ENCODE measurements at regions not wholly inside any gene's neighbourhood (a gene's known extent, or its start where the extent isn't known, plus 50 kb on each side); places are given as distances from the start of the nearest gene placed in this dataset.
A peak's percentile ranks its signal among the peaks of the same experiment; 100 is the strongest.

- no peak for DNase-seq (ENCODE audit: low spot score)
These were observed 566.4 kb downstream of the ZEB2 start for GRCh38 chr2:143953451-143954030.

GRCh38 chr2:143952536-143952935 lies 567.4 kb downstream of the ZEB2 start:
- DNase-seq (ENCODE audit: low spot score): no peak

DNA sequence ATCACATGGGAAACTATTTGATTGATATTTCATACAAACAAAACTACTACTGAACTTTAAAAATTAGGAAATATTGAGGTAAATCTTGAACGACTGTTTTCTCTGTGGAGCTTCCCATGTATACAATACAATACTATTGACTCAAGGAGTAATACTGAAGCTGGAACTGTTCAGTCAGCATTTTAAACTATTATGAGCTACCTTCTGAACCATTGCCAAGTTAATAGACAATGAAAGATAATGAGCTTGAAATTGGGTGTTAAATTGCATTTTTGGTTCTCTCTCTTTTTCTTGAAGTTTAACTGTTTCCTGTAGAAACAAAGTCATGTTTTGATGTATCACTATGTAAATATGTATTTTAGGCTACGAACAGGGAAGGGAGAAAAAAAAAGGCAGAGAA lies 569.2 kb downstream of the ZEB2 start:
- DNase-seq (ENCODE audit: low spot score): no peak

- DNase-seq (ENCODE audit: low spot score): peak; percentile 9
These were observed 570.6 kb downstream of the ZEB2 start for GRCh38 chr2:143949121-143949848.

DNA sequence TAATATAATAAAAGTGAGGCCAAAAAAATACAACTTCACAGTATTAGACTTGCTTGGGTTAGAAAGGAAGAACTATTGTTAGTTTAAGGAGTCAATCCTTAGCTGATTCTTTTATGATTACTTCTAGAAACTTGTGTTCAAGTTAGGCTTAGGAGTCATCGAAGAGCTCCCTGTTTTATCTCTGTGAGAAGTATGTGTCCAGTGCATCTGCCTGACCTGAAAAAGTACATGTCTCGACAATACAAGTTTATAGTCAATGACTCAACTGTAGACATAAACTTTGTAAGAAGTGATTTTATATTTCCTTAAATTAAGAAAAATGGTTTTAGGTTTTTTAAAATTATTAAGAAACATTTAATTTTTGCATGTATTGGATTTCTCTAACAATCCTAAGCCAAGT lies 571.2 kb downstream of the ZEB2 start:
- no peak for DNase-seq (ENCODE audit: low spot score)

- DNase-seq (ENCODE audit: low spot score): peak; percentile 44
These were observed 573.2 kb downstream of the ZEB2 start for GRCh38 chr2:143946436-143947391.

GRCh38 chr2:143942486-143942885 lies 577.4 kb downstream of the ZEB2 start:
- DNase-seq (ENCODE audit: low spot score): no peak

- no peak for DNase-seq (ENCODE audit: low spot score)
These were observed 579.2 kb downstream of the ZEB2 start for GRCh38 chr2:143940720-143941119.

- DNase-seq (ENCODE audit: low spot score): peak; percentile 52
These were observed 580.1 kb downstream of the ZEB2 start for GRCh38 chr2:143939626-143940330.

- no peak for DNase-seq (ENCODE audit: low spot score)
These were observed 582.1 kb downstream of the ZEB2 start for GRCh38 chr2:143937723-143938350.

DNA sequence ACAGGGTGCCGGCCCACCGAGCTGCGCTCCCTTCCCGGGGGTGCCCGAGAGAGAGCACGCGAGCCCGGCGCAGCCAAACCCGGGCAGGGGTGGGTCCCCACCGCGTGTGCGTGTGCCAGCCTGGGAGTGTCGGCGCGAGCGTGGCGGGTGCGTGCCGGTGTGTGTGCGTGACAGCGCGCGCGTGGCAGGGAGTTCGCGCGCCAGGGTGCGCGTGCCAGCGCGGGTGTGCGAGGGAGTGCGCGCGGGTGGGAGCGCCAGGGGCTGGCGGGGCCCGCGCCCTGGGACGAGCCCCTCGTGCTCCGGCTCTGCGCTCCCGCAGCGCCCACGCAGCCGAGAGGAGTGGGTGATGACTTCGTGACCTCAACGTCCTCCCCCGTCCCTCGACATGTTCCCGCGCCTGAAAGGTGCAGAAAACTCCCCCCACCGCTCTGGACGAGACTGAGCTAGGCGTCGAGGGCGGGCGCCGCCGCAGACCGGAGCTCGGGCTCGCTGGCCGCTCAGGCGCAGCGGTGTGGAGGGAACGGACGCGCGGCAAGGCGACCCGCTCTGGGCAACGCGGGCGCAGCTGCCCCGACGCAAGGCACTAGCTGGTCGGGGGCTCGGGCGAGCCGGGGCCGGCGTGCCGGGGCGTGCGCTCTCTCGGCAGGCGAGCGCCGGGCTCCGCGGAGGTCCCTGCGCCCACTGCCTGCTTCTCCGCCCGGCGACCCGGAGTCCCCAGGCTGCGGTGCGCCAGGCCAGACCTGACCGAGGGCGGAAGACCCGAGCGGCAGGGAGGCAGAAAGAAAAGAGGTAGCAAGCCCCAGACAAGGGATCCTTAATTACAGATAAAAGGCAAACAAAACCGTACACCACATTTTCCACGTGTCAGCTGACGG lies 582.8 kb downstream of the ZEB2 start:
- DNase-seq (ENCODE audit: low spot score): peak; percentile 66

DNA sequence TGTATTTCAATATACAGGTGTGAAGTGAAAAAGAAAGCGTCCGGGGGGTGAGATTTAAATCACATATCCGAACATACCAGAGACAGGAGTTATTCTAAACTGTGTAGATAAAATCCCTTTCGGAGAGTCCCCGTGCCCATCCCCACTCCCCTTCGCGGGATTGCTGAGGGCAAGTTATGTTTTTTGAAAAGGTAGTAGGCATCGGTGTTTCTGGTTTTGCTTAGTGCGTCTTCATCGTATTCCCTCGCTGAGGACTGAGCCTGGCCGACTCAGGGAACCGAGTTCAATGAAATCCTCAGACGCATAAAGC lies 583.4 kb downstream of the ZEB2 start:
- DNase-seq (ENCODE audit: low spot score): no peak

- DNase-seq (ENCODE audit: low spot score): no peak
These were observed 584.5 kb downstream of the ZEB2 start for GRCh38 chr2:143935482-143935752.

GRCh38 chr2:143934626-143935481 lies 585.1 kb downstream of the ZEB2 start:
- DNase-seq (ENCODE audit: low spot score): no peak

- no peak for DNase-seq (ENCODE audit: low spot score)
These were observed 585.9 kb downstream of the ZEB2 start for GRCh38 chr2:143933946-143934569.

DNA sequence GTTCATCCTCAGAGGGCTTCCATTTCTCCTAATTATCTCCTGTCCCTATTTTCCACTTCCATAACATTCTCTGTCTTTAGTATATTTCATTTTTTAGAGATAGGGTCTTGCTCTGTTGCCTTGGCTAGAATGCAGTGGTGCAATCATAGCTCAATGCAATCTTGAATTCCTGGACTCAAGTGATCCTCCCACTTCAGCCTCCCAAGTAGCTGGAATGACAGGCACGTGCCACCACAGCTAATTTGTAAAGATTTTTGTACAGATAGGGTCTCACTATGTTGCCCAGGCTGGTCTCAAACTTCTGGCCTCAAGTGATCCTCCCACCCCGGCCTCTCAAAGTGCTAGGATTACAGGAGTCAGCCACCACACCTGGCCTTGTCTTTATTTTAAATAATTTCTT lies 589.0 kb downstream of the ZEB2 start:
- no peak for DNase-seq (ENCODE audit: low spot score)

DNA sequence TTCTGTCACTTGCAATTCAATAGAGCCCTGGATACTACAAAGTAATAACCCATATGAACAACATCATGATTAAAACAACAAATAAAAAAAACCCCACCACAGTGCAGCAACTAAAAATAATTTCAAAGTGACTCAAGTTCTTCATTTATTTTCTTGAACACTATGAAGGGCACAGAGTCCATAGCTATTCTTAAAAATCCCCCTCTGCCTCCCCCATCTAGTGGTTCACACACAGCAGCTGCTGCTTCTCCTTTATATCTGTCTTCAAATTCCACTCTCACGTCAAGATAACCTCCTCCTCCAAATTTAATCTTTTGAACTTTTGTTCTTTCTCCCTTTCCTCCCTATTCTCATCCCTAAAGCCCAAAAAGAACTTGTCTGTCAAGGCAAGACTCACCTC lies 591.3 kb downstream of the ZEB2 start:
- no peak for DNase-seq (ENCODE audit: low spot score)

- DNase-seq (ENCODE audit: low spot score): no peak
These were observed 591.7 kb downstream of the ZEB2 start for GRCh38 chr2:143928184-143928583.

DNA sequence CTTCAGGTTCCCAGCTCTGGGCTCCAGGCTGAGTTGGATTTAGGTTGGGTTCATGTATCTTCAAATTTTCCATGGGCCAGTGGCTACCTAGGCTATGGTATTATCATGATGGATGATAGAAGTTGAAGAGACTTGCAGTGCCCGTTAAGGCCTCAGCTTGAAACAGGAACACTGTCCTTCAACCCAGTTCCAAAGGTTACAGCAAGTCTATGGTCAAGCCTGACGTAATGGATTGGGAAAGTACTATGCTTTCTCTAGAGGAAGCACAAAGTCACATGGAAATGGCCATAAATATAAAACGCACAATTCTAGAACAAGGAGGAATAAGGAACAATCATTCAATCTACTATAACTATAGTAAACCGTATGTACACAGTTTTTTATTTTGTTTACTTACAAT lies 593.2 kb downstream of the ZEB2 start:
- DNase-seq (ENCODE audit: low spot score): no peak
